ENCODE measurements at regions not wholly inside any gene's neighbourhood (a gene's known extent, or its start where the extent isn't known, plus 50 kb on each side); places are given as distances from the start of the nearest gene placed in this dataset.
"Not testable (repeated sequence)": the region's sequence is repeated elsewhere in the genome, so short reads cannot be mapped to it uniquely, and the experiment has no call there.

GRCh38 chr1:222470252-222470805 lies 77.6 kb downstream of the HHIPL2 start:
- not testable (repeated sequence) for DNase-seq (ENCODE audit: low spot score)

GRCh38 chr1:222466150-222466865 lies 81.6 kb downstream of the HHIPL2 start:
- DNase-seq (ENCODE audit: low spot score), result no peak

- DNase-seq (ENCODE audit: low spot score), result peak; percentile 91
These were observed 82.5 kb downstream of the HHIPL2 start for GRCh38 chr1:222465211-222466041.

- DNase-seq (ENCODE audit: low spot score), result peak; percentile 69
These were observed 83.1 kb downstream of the HHIPL2 start for GRCh38 chr1:222464841-222465210.

- no peak for DNase-seq (ENCODE audit: low spot score)
These were observed 84.7 kb downstream of the HHIPL2 start for GRCh38 chr1:222463059-222463730.

GRCh38 chr1:222462601-222463000 lies 85.3 kb downstream of the HHIPL2 start:
- DNase-seq (ENCODE audit: low spot score), result no peak

GRCh38 chr1:222461941-222462340 lies 86.0 kb downstream of the HHIPL2 start:
- DNase-seq (ENCODE audit: low spot score), result no peak

GRCh38 chr1:222459652-222460051 lies 88.3 kb downstream of the HHIPL2 start:
- DNase-seq (ENCODE audit: low spot score), result no peak

GRCh38 chr1:222457513-222457912 lies 90.4 kb downstream of the HHIPL2 start:
- no peak for DNase-seq (ENCODE audit: low spot score)

GRCh38 chr1:222457084-222457483 lies 90.8 kb downstream of the HHIPL2 start:
- DNase-seq (ENCODE audit: low spot score), result no peak

- peak; percentile 87 for DNase-seq (ENCODE audit: low spot score)
These were observed 92.6 kb downstream of the HHIPL2 start for GRCh38 chr1:222455188-222455879.

- DNase-seq (ENCODE audit: low spot score), result no peak
These were observed 93.1 kb downstream of the HHIPL2 start for GRCh38 chr1:222454782-222455181.

GRCh38 chr1:222454186-222454585 lies 93.7 kb downstream of the HHIPL2 start:
- no peak for DNase-seq (ENCODE audit: low spot score)

GRCh38 chr1:222452031-222452430 lies 95.9 kb downstream of the HHIPL2 start:
- DNase-seq (ENCODE audit: low spot score), result no peak

GRCh38 chr1:222443566-222443965 lies 104.3 kb downstream of the HHIPL2 start:
- DNase-seq (ENCODE audit: low spot score), result no peak

GRCh38 chr1:222441066-222441465 lies 106.8 kb downstream of the HHIPL2 start:
- DNase-seq (ENCODE audit: low spot score), result no peak

- DNase-seq (ENCODE audit: low spot score), result no peak
These were observed 123.1 kb downstream of the HHIPL2 start for GRCh38 chr1:222424826-222425225.

- DNase-seq (ENCODE audit: low spot score), result no peak
These were observed 126.5 kb downstream of the HHIPL2 start for GRCh38 chr1:222421380-222421779.

GRCh38 chr1:222420633-222421032 lies 127.3 kb downstream of the HHIPL2 start:
- DNase-seq (ENCODE audit: low spot score), result no peak

- DNase-seq (ENCODE audit: low spot score), result no peak
These were observed 129.2 kb downstream of the HHIPL2 start for GRCh38 chr1:222418654-222419053.

- DNase-seq (ENCODE audit: low spot score), result no peak
These were observed 130.6 kb downstream of the HHIPL2 start for GRCh38 chr1:222417264-222417663.

Measured in H4 (cell line).